GM19023 (cell line): ENCODE measurements at regions not wholly inside any gene's neighbourhood (a gene's known extent, or its start where the extent isn't known, plus 50 kb on each side); places are given as distances from the start of the nearest gene placed in this dataset.
A peak's percentile ranks its signal among the peaks of the same experiment; 100 is the strongest.

Experiments used
- ATAC-seq: cut with Tn5 transposase; IDR thresholded peaks from one replicate; pipeline ENCODE4 v1.9.1; 2021; ENCODE audit warnings: mild to moderate bottlenecking, moderate library complexity; ENCODE audit not compliant: unreplicated experiment

DNA sequence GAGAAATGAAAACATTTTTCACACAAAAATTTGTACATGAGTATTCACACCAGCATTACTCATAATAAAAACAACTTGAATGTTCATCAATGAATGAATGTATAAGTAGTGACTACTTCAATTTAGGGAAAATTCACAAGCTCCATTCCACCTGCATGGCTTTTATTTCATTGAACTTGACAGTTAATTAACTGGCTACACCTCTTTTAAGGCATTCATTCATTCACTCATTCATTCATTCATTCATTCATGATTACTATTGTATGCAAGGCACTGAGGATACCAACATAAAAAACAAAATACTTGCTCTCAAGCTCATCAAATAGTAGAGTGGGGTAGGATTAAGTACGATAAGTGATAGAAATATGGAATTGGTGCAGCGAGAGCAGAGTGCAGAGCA is 198.3 kb upstream of the DLGAP1 start:
- no peak for ATAC-seq

DNA sequence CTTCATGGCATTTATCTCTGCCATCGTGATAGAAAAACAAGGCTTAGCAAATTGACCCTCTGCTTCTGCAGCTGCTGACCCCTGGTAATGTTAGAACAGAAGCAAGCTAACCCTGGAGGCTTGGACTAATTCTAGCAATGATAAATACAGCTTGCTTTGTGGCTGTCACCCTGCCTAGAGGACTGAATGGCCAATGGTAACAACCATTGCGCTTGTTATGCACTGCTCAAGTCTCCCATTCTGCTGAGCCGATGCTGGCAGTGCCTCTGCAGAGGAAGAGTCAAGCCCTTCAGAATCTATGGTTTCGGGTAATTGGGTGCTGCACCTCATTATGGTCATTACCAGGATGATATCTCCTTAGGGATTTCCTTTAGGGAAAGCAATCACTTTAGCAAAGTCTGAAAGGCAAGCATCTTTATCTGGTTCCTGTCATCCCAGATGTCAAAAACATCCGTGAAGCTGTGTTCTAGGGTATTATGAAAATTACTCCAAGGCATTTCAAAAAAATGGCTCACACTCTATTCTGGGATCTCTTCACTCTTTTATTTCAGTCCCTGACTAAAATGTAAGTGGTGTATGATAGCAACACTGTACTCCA is 186.8 kb upstream of the DLGAP1 start:
- no peak for ATAC-seq

GRCh38 chr18:4640349-4641012 is 185.4 kb upstream of the DLGAP1 start:
- ATAC-seq = no peak

DNA sequence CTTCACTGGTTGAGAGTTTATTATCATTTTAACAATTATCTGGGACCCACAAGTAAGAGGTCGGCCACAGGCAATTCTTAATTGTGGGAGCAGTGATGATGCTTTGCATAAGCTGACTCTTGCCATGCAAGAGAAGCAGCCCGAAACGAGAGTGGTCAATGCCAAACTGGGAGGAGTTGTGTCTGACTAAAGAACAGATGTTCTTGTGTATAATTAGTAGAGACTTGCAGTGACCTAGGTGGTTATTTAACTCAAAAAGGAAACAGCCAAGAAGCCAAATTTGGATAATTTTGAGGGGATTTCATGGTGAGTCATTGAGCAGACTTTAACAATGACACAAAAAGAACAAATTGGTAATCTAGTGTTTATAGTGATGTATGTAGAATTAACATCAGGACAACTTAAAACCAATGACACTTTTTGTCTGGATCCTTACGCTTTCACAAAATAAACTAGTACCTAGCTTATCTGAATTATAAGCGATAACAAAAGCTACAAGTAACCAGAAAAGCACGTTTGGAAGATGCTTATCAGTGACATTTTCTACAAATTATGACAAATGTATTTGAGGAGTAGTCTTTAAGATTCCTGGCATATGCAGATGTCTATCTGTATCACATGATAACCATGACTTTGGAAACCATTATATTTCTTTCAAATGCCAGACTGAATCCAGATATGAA is 184.7 kb upstream of the DLGAP1 start:
- ATAC-seq = peak; percentile 90

- no peak for ATAC-seq
These were observed 183.6 kb upstream of the DLGAP1 start for GRCh38 chr18:4638680-4639079.

DNA sequence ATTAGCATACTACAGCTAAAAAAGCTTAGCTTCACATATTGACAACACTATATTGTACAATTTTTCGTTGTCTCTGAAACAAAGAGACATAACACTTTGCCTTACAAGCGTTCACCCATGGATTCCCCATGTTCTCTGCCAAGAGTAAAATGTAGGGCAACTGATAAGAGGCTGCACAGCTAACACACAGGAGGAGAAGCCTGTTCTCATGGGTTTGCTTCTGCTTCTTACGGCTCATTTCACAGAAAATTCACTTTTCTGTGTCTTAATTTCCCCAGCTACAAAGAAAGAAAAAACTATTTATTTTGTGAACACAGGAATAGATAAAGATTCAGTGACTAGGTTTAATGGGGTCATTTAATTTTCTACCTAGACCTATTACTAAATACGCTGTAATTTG is 182.8 kb upstream of the DLGAP1 start:
- ATAC-seq = no peak

- ATAC-seq = no peak
These were observed 181.9 kb upstream of the DLGAP1 start for GRCh38 chr18:4636967-4637366.

DNA sequence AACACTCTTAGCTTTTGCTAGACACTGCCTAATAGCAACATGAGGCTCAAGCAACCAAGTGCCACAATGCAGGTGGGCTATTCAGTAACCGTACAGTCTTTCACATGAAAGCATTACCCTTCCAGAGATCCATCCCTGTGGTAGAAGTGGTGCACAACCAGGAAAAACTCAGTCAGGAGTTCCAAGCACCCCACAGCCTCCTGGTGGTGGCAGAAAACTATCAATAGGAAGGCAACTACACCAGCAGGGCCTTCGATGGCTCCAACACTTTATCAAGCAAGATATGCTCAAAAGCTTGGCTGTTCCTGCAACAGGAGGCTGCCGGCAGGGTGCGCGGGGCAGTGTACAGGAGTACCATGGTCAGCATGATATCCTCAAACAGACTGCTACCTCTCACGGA is 176.1 kb upstream of the DLGAP1 start:
- ATAC-seq = no peak

DNA sequence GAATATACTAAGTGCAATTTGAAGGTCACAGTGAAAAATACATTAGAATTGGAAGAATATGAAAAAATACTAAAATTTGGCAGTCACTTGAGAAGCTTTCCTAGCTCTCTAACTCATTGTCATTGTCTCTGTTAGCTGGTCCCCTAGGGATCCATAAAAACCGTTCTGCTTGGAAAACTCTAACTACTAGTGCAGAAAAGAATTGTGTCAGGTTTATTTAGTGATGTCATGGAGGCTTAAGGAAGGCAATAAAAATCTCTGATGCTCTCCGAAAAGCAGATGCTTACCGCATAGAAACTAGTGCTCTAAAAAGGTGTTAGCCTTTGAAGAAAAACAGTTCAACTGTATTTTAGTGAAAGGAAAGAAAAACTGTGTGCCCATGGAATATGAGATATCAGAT is 150.1 kb upstream of the DLGAP1 start:
- ATAC-seq = no peak

- no peak for ATAC-seq
These were observed 148.8 kb upstream of the DLGAP1 start for GRCh38 chr18:4603955-4604354.

DNA sequence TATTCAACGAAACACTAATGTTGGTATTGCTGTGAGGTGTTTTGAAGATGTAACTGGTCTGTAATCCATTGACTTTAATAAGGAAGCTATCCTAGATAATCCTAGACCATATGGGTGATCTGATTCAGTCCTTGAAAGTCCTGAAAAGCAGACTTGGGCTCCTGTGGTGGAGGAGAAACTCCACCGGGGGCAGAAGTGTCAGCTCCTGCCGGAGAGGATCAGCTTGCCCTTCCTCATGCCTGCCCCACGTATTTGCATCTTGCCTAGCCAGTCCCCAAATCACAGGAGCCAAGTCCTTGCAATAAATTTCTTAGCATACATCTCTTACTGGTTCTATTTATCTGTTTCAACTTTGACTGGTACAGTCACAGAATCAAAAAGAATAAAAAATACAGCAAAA is 144.2 kb upstream of the DLGAP1 start:
- ATAC-seq = no peak

DNA sequence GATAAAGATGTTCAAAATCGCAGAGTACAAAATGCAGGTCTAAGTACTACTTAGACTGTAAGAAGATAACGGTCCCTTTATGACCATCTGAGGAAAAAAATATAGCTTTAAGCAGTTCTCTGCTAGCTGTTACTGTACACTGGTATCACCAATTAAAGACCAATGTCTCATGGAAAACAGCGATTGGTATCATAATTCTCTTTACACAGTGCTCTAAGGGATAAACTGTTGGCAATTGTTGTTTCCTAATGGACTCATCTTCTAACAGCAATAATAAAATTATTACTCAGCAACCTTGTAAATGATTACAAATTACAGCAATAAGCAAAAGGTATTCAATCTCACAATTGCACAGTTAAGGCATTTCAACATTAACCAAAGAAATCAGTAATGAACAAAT is 142.2 kb upstream of the DLGAP1 start:
- no peak for ATAC-seq

GRCh38 chr18:4593895-4594294 is 138.8 kb upstream of the DLGAP1 start:
- ATAC-seq = no peak

DNA sequence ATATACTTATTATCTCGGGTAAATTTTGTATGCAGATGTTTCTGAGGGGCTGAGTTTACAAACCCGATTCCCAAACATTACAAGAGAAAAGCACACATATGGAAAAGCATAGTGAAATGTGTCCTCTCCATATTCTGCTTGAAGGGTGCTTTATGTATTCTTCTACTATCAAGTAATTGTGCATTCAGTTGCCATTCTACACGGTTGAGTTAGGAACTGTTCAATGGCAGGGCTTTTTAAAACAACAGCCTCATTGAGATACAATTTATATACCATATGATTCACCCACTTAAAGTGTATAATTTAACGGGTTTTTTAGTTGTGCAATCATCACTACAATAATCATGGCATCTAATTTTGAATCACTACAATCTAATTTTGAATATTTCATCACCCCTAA is 138.4 kb upstream of the DLGAP1 start:
- ATAC-seq = no peak

GRCh38 chr18:4589056-4589800 is 134.1 kb upstream of the DLGAP1 start:
- no peak for ATAC-seq

GRCh38 chr18:4587204-4587603 is 132.1 kb upstream of the DLGAP1 start:
- no peak for ATAC-seq

DNA sequence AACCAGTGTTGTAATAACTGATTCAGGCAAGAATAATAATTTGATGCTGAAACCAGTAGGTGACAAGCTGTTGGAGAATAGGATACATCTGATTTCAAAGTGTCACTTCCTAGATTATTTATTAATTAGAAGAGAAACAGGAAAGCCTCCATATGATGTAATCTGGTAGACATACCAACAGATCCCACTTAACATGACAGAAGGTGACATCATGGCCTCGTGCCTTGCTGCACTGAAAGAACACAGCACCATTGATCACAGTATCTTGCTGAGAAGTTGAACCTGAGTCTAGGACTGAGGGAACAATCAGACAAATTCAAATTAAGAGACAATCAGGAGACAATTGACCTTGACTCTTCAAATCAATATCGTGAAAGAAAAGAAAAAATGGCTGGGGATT is 131.6 kb upstream of the DLGAP1 start:
- no peak for ATAC-seq

- ATAC-seq = no peak
These were observed 127.6 kb upstream of the DLGAP1 start for GRCh38 chr18:4582431-4583335.

- no peak for ATAC-seq
These were observed 126.9 kb upstream of the DLGAP1 start for GRCh38 chr18:4581966-4582365.

DNA sequence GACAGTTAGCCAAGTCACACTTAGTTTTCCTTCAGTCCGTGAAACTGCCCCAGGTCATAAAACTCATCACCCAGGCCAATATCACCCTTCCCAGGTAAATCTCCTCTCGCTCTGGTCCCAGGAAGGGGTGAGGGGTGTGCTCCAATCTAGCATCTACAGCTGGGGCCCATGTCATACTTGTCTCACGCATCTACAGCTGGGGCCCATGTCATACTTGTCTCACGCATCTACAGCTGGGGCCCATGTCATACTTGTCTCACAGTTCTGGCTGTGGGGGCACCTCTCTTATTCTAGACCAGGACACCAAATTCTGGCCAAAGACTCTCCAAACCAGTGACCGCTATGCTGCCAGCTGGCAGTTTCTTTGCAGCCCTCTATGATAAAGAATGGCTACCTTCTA is 123.3 kb upstream of the DLGAP1 start:
- ATAC-seq = no peak

DNA sequence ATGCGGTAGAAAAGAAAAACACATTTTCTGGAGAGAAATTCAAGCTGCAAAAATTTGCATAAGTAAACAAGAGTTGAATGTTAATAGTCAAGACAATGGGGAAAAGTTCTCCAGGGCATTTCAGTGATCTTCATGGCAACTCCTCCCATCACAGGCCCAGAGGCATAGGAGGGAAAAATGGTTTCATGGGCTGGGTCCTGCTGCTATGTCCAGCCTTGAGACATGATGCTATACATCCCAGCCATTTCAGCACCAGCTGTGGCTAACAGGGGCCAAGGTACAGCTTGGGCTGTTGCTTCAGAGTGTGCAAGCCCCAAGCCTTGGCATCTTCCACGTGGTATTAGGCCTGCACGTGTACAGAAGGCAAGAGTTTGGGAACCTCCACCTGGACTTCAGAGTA is 118.6 kb upstream of the DLGAP1 start:
- no peak for ATAC-seq
